ENCODE measurements at regions not wholly inside any gene's neighbourhood (a gene's known extent, or its start where the extent isn't known, plus 50 kb on each side); places are given as distances from the start of the nearest gene placed in this dataset.

DNA sequence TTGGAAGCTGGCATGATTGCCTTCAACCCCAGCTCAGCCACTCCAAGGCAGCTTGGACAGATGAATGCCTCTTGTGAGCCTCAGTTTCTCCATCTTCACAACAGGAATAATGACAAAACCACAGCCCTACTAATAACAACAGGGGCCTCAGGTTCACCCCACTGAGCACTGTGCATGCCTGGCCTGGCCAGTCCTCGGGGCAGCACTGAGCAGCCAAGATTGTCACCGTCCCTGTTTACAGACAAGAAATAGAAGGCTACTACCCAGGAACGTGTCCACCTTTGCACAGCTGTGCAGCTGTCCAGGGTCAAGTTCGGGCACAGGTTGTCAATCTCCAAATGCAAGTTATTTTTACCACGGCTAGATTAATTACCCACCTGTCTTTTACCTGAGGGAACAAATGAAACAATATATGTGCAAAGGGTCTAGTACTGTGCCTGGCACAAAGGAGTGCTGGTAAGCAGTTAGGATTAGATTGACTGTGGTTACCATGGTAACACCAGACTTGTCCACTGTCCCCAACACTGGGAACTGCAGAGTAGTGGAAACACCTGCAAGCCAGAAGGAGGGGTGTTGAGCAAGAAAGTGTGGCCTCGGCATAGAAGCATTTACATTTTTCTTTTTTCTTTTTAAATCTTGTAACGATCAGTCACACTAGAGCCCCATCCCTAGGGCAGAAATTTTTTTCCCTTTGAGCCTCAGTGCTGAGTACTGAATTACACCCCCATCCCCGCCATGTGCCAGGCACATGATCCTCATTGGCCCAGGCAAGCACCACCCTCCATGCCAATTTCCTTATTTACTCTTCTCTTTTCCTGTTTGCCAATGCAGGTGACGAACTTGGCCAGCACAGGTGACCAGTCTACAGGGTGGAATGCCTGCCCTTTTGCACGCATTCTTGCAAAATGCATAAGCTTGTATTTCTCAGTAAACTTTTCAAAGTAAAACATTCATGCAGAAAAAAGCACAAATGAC lies 66.3 kb upstream of the SLC6A6 start:
- no peak for DNase-seq (ENCODE audit: low read depth in 2 of 2)

DNA sequence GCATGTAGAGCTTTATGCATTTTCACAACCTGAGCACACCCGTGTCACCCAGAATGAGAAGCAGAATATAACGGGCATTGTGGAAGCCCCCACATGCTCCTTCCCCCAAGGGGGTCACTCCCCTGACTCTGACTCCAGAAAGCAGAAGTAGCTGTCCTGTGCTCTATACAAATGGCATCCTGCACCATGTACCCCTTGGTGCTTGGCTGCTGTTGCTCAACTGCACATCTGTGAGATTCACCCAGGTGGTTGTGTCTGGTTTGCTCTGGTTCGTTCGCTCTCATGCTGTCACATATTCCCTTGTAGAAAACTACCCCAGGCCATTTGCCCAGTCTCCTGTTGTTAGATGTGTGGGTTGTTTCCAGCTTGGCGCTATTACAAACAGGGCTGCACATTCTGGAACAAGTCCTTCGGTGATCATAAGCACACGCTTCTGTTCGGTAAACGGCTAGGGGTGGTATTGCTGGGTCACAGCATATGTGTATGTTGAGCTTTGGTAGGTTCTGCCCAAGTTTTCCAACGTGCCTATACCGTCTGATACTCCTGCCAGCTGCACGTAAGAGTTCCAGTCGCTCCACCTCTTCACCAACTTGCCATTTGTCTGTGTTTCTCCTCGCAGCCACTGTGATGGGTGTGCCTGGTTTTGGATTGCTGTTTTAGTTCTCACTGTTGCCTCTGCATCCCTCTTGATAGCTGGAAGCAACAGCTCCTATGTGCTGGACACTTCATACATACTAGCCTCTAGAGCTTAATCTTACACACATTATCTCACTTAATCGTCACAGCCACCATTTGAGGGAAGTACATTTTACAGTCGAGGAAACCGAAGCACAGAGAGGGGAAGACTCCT lies 65.4 kb upstream of the SLC6A6 start:
- no peak for DNase-seq (ENCODE audit: low read depth in 2 of 2)

DNA sequence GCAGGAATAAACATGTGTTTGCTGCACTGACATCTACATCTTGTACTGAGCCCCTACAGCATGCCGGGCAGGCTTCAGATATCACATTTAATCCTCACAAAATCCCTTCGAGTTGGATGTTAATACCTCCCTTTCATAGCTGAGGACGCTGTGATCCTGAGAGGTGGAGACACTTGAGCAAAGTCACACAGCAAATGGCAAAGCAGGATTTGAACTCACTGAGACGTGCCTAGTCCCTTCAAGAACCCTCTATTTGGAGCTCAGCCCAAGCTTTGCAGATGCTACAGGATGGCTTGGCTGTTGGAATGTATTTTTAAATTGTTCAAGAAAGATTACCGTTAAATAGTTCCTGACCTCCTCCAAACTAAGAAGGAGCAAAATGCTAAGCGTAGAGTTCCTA lies 64.6 kb upstream of the SLC6A6 start:
- DNase-seq (ENCODE audit: low read depth in 2 of 2) = no peak

DNA sequence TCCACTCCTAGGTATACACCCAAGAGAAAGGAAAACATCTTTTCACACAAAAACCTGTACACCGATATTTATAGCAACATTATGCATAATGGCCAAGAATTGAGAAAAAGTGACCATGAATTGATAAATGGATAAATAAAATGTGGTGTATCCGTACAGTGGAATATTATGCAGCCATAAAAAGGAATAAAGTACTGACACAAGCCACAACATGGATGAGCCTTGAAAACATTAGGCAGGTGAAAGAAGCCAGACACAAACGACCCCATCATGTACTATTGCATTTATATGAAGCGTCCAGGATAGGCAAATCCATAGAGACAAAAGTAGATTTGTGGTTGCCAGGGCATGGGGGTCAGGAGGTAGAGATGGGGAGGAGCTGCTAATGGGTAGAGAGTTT lies 64.2 kb upstream of the SLC6A6 start:
- DNase-seq (ENCODE audit: low read depth in 2 of 2) = no peak

DNA sequence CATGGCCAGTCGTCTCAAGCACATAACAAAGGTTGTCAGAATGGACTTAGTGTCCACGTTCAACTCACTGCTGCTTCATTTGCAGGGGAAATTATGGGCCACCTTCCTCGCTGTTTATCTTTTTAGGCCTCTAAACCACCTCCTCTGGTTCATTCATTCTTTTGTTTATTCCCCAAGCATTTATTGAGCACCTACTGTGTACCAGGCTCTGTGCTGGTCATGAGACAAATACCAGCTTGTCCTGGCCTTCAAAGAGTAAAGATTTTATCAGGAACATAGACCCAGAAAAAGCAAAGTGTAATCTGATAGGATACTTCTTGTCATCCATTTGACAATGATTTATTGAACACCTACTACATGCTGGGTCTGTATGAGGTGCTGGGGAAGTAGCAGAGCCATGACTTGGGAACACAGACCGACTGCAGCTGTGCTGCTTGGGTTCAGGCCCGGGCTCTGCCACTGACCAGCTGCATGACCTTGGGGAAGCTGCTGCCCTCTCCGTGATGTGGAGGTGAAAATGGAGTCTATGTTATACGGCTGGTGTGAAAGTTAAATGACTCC lies 63.4 kb upstream of the SLC6A6 start:
- no peak for DNase-seq (ENCODE audit: low read depth in 2 of 2)

DNA sequence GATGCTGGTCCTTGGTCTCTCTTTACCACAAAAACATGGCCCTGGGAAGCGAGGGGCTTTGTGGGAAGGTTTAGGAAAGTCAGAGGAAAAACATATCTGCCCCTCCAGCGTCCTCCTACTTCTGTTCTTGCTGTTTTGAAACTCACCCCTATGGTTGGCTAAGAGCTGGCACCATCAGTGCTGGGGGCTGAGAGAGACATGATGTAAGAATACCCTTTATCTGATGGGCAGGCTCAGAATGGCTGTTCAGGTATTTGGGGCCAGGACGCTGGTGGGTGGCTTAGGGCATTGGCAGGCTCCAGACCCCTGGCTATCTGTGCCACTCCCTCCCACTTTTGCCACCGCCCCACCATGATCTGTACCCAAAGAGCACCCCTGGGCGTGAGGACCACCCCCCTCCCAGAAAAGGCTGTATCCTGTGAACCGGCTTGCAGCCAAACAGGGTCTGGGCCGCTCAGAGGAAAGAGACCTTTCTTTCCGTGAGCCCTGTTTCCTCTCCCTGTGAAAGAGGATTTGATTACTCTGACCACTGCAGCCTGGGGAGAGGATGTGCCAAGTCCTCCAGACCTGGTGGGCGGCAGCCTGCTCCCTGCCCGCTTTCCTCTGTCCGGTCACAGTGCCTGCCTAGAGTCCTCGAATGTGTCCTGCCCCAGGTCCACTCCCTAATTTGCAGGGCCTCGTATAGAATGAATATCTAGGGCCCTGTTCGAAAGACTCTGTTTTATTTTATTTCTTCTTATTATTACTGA lies 61.3 kb upstream of the SLC6A6 start:
- DNase-seq (ENCODE audit: low read depth in 2 of 2) = no peak

DNA sequence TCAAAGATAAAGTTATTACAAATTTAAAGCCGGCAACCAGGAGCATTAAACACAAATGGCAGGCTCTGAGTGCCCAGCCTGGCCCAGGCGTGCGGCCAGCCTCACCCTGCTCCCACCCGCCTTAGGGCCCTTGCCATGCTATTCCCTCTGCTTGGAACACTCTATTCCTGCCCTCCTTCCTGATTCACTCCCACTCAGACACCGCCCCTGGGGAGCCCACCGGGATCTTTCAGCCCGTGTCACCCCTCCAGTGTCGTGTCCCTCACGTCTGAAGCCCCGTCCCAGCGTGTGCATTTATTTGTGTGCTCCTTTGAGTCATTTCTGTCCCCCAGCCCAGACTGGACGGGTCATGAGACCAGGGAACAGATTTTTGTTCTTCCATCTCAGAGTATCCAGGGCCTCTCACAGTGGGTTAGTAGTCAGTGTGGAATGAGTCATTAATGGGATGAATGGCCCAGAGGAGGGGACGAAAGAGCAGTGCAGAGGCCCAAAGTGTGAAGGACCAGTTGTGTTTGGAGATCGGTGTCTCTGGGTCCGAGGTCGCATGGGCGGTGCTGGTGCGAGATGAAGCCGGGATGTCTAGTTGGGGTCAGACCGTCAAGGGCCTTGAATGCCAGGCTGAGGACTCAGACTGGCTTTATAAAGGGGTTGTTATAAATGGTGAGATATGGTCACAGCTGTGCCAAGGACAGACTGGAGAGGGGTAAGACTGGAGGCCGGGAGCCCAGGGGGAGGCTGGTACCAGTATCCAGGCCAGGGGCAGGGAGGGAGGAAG lies 58.9 kb upstream of the SLC6A6 start:
- no peak for DNase-seq (ENCODE audit: low read depth in 2 of 2)

DNA sequence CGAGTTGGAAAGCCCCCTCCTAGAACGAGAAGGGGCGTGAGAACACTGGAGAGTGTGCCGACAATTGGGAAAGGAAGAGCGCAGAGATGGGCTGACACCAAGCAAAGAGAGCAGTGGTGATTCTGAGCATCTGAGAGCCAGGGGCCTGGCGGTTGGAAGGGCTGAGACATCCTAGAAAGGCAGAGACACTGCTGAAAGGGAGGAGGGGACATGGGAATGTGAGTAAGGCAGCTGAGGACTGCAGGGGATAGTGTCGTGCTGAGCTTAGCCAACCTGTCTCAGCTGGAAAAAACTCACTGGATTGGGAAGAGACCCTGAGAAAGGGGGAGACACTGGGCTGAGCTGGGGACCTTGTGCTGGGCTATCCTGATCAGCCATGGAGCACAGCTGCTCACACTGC lies 58.1 kb upstream of the SLC6A6 start:
- no peak for DNase-seq (ENCODE audit: low read depth in 2 of 2)

DNA sequence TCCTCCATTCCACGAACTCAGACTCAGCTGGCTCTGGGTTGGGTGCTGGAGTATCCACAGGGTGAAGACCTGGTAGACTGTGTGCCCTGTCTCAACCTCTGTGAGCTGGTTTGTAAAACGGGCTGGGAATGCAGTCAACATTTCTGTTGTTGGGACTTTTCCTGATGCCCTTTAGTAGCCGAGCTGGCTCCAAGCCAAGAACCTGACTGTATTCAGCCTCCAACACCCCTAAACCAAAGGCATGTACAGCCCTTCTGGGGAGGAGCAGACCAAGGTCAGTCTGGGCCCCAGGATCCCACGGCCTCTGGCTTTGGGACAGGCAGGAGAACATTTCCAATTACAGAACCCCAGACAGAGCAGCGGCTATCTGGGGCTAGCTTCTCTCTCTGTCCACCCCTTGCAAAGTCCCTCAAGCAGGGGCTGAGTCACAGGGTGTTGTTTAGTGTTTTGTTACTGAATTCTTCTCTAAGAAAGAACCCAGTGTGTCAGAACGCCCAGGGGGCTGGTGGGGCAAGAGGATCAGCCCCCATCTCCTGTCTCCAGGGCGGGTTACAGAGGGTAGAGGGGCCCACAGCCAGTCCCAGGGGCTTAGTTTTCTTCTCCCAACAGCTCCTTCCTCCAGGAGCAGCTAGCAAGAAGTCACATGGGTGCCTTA lies 56.8 kb upstream of the SLC6A6 start:
- no peak for DNase-seq (ENCODE audit: low read depth in 2 of 2)

DNA sequence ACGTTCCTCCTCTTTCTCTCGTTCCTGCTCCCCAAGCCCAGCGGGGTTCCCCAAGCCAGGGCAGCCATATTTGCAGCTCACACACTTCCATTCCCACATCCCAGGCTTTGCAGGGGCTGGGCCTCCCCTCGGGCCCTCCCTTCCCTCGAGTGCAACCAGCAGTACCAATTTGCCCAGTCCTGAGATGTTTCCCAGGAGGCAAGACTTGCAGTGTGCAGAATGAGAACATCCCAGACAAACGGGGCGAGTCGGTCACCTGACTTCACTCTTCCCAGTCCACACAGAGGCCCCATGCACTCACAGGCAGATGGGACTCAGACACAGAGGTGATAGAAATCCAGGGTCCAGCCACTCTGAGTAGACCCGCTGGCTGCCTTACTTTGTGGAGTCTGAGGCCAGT lies 56.2 kb upstream of the SLC6A6 start:
- DNase-seq (ENCODE audit: low read depth in 2 of 2) = no peak

DNA sequence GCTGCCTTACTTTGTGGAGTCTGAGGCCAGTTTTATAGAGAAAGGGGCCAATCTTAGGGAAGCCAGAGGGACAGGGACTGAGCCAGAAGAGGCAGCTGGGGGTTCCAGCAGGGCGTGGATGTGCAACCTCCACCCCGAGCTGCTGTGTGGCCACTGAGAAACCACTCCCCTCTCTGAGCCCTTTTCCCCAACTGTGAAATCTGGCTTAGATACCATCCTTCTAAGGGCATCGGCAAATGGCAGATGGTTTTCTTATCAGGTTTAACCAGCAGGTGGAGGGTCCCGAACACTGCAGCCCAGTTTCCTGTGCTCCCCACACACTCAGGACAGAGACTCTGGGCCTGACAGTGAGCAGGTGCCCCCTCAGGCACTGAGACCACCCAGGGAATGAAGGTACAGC lies 55.8 kb upstream of the SLC6A6 start:
- no peak for DNase-seq (ENCODE audit: low read depth in 2 of 2)

DNA sequence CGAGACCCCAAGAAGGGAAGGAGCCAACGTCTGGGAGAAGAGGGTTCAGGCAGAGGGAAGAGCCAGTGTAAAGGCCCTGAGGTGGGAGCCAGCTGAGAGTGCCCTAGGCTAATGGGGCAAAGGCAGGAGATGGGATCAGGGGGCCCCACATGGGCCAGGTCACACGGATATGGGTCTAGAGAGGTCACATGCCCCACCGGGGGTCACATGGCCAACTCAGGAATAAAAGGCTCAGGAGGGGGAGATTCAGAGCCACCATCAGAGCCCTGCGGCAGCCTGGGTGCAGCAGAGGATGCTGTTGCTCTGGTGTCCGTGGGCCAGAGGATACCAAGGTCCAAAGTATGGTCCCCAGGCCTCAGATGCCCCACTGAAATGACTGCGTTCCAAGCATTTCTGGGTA lies 55.3 kb upstream of the SLC6A6 start:
- no peak for DNase-seq (ENCODE audit: low read depth in 2 of 2)

DNA sequence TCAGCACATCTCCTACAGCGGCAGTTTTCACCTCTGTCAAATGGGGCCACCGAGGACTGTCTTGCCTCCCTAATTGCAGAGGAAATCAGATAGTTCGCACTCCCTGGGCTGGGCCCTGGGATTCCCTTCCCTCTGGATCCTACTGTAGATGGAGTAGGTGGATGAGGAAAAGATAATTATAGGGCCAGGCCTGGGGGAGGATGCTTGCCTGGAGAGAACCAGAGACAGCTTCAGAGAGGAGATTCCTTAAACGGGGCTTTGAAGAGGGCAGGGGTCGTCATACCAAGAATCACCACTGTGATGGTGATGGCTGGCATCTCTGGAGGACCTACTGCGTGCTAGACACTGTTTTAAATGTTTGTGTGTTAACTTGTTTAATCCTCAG lies 50.8 kb upstream of the SLC6A6 start:
- DNase-seq (ENCODE audit: low read depth in 2 of 2) = no peak

DNA sequence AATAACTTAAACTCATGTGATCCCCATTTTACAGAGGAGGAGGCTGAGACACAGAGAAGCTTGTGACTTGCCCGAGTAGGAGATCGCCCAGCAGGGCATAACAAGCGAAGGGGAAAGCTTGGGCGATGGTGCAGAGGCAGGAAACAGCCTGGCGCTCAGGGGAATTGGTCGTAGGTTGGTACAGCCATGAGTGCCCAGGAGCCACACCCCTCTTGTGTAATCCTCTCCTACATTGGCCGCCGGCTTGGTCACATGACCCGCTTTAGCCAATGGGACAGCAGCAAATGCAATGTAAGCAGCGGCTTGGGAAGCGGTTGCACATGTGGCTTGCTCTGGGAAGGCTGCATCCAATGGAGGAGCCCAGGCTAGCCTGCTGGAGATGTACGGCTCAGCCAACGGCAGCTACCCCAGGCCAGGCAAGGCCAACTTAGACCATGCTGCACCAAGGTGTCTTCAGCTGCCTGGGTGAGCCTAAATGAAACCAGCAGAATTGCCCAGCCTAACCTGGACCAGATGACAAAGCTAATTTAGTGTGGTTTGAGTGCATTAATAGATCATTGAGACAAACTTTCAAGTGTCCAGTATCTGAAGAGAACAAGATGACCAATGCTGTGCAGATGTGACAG lies 50.3 kb upstream of the SLC6A6 start:
- no peak for DNase-seq (ENCODE audit: low read depth in 2 of 2)

Data from stimulated activated CD8-positive, alpha-beta memory T cell treated with anti-CD3 and anti-CD28 coated beads, Interleukin-15, amount 100 ng/mL, for 4 hours (primary cell).